Mesendoderm (in vitro differentiated cells): ENCODE measurements at regions not wholly inside any gene's neighbourhood (a gene's known extent, or its start where the extent isn't known, plus 50 kb on each side); places are given as distances from the start of the nearest gene placed in this dataset.

Experiments
- DNase-seq: peaks from one replicate; pipeline ENCODE4 v3.0.0; 2013
- H2AK5ac ChIP-seq: 2 replicates; pipeline ENCODE4 v1.6.1; 2013; ENCODE audit warnings: low read length, inconsistent platforms
- H2BK120ac ChIP-seq: 2 replicates; pipeline ENCODE4 v1.6.1; 2013; ENCODE audit warnings: low read depth, mild to moderate bottlenecking, low read length, moderate library complexity, mixed read lengths
- H2BK15ac ChIP-seq: replicated peaks from 2 replicates; pipeline ENCODE4 v1.6.1; 2013; ENCODE audit warnings: low read depth, mild to moderate bottlenecking, moderate library complexity
- H2BK5ac ChIP-seq: 2 replicates; pipeline ENCODE4 v1.6.1; 2013; ENCODE audit warnings: low read length, inconsistent platforms
- H3K18ac ChIP-seq: 2 replicates; pipeline ENCODE4 v1.6.1; 2013; ENCODE audit warnings: mild to moderate bottlenecking, low read length, mixed read lengths
- H3K23ac ChIP-seq: one replicate; pipeline ENCODE4 v1.6.1; 2013; ENCODE audit warnings: low read length
- H3K27ac ChIP-seq: 2 replicates; pipeline ENCODE4 v1.5.1; 2013; ENCODE audit warnings: low read depth, mild to moderate bottlenecking, inconsistent platforms, low read length, moderate library complexity
- H3K27me3 ChIP-seq: 2 replicates; pipeline ENCODE4 v1.6.1; 2013; ENCODE audit warnings: low read length, control low read depth, mild to moderate bottlenecking, inconsistent platforms; ENCODE audit not compliant: insufficient read depth, poor library complexity
- H3K36me3 ChIP-seq: 2 replicates; pipeline ENCODE4 v1.6.1; 2013; ENCODE audit warnings: low read length, inconsistent platforms; ENCODE audit not compliant: control insufficient read depth, insufficient read depth
- H3K4ac ChIP-seq: one replicate; pipeline ENCODE4 v1.6.1; 2013; ENCODE audit warnings: low read depth, mild to moderate bottlenecking, low read length, moderate library complexity
- H3K4me1 ChIP-seq: 2 replicates; pipeline ENCODE4 v1.6.1; 2013; ENCODE audit warnings: low read depth, low read length, inconsistent platforms; ENCODE audit not compliant: control insufficient read depth
- H3K4me2 ChIP-seq: 2 replicates; pipeline ENCODE4 v1.6.1; 2013; ENCODE audit warnings: low read length
- H3K4me3 ChIP-seq: 2 replicates; pipeline ENCODE4 v1.5.1; 2013; ENCODE audit warnings: mild to moderate bottlenecking, low read length
- H3K56ac ChIP-seq: one replicate; pipeline ENCODE4 v1.6.1; 2013; ENCODE audit warnings: low read length
- H3K79me1 ChIP-seq: 2 replicates; pipeline ENCODE4 v1.6.1; 2013; ENCODE audit warnings: low read length, inconsistent platforms
- H3K79me2 ChIP-seq: 2 replicates; pipeline ENCODE4 v1.6.1; 2013; ENCODE audit warnings: mild to moderate bottlenecking, low read length; ENCODE audit not compliant: control insufficient read depth, insufficient read depth
- H3K9ac ChIP-seq: 2 replicates; pipeline ENCODE4 v1.6.1; 2013; ENCODE audit warnings: low read length, inconsistent platforms
- H4K5ac ChIP-seq: one replicate; pipeline ENCODE4 v1.6.1; 2013; ENCODE audit warnings: low read length
- H4K8ac ChIP-seq: one replicate; pipeline ENCODE4 v1.6.1; 2013; ENCODE audit warnings: low read depth, mild to moderate bottlenecking, control low read depth, low read length, moderate library complexity
- WGBS: extraction: QIAGEN DNeasy Blood & Tissue Kit; methylation state at CpG from one replicate; pipeline ENCODE4 v1.1.7; 2013; ENCODE audit warnings: low lambda C conversion rate, missing lambda C conversion rate; ENCODE audit not compliant: insufficient coverage; ENCODE audit errors: extremely low coverage; 5-methylcytosine and 5-hydroxymethylcytosine counted together

GRCh38 chr5:30809933-30810332 is 383.6 kb upstream of the CDH6 start:
- Histone ChIP-seq H3K56ac (no peak overlapping the region), H3K23ac (no peak overlapping the region), H3K4me1 (no peaks in the 10 kb centered on the region), H3K4me3 (no peak overlapping the region), H2BK5ac (no peak overlapping the region), H3K79me1 (no peaks in the 10 kb centered on the region), H2BK15ac (no peak overlapping the region), H4K5ac (no peak overlapping the region), H4K8ac (no peak overlapping the region), H3K79me2 (no peaks in the 10 kb centered on the region), H3K36me3 (no peaks in the 10 kb centered on the region), H3K27ac (no peak overlapping the region), H3K9ac (no peak overlapping the region), H3K27me3 (no peaks in the 10 kb centered on the region), H3K4ac (no peak overlapping the region), H3K4me2 (no peak overlapping the region), H2AK5ac (no peak overlapping the region), H3K18ac (no peak overlapping the region), H2BK120ac (no peak overlapping the region)
- WGBS, result no CpG with 5 or more reads among the region's 1 CpG
- DNase-seq, result no peak

GRCh38 chr5:30808996-30809395 is 384.5 kb upstream of the CDH6 start:
- no peak overlapping the region for H2BK5ac ChIP-seq
- no peaks in the 10 kb centered on the region for H3K4me1 ChIP-seq
- no peaks in the 10 kb centered on the region for H3K36me3 ChIP-seq
- WGBS, result no CpG with 5 or more reads among the region's 2 CpGs
- H2AK5ac ChIP-seq, result no peak overlapping the region
- H2BK15ac ChIP-seq, result no peak overlapping the region
- H4K5ac ChIP-seq, result no peak overlapping the region
- H3K18ac ChIP-seq, result no peak overlapping the region
- H3K4me2 ChIP-seq, result no peak overlapping the region
- peak; percentile 22 for DNase-seq
- H3K27ac ChIP-seq, result no peak overlapping the region
- no peaks in the 10 kb centered on the region for H3K27me3 ChIP-seq
- no peak overlapping the region for H3K9ac ChIP-seq
- H4K8ac ChIP-seq, result no peak overlapping the region
- H3K23ac ChIP-seq, result no peak overlapping the region
- no peak overlapping the region for H3K56ac ChIP-seq
- no peaks in the 10 kb centered on the region for H3K79me2 ChIP-seq
- H3K4ac ChIP-seq, result no peak overlapping the region
- no peak overlapping the region for H2BK120ac ChIP-seq
- H3K79me1 ChIP-seq, result no peaks in the 10 kb centered on the region
- no peak overlapping the region for H3K4me3 ChIP-seq

- H3K56ac ChIP-seq, result no peak overlapping the region
- peak; percentile 41 for DNase-seq
- WGBS, result no CpG with 5 or more reads among the region's 7 CpGs
- H3K79me1 ChIP-seq, result no peaks in the 10 kb centered on the region
- no peaks in the 10 kb centered on the region for H3K27me3 ChIP-seq
- no peak overlapping the region for H4K5ac ChIP-seq
- no peak overlapping the region for H2BK15ac ChIP-seq
- no peak overlapping the region for H3K4me3 ChIP-seq
- H2BK120ac ChIP-seq, result no peak overlapping the region
- no peak overlapping the region for H3K18ac ChIP-seq
- H3K4ac ChIP-seq, result no peak overlapping the region
- no peaks in the 10 kb centered on the region for H3K36me3 ChIP-seq
- H3K4me1 ChIP-seq, result no peaks in the 10 kb centered on the region
- H3K27ac ChIP-seq, result no peak overlapping the region
- no peak overlapping the region for H4K8ac ChIP-seq
- H2BK5ac ChIP-seq, result no peak overlapping the region
- no peak overlapping the region for H3K9ac ChIP-seq
- no peak overlapping the region for H3K23ac ChIP-seq
- H3K79me2 ChIP-seq, result no peaks in the 10 kb centered on the region
- H3K4me2 ChIP-seq, result no peak overlapping the region
- H2AK5ac ChIP-seq, result no peak overlapping the region
Measured at GRCh38 chr5:30804739-30805505, 388.6 kb upstream of the CDH6 start.

- Histone ChIP-seq H3K79me1 (no peaks in the 10 kb centered on the region), H3K79me2 (no peaks in the 10 kb centered on the region), H2BK15ac (no peak overlapping the region), H3K4me2 (no peak overlapping the region), H3K27ac (no peak overlapping the region), H4K5ac (no peak overlapping the region), H3K18ac (no peak overlapping the region), H3K4ac (no peak overlapping the region), H2BK5ac (no peak overlapping the region), H3K4me1 (no peaks in the 10 kb centered on the region), H3K23ac (no peak overlapping the region), H3K56ac (no peak overlapping the region), H3K9ac (no peak overlapping the region), H4K8ac (no peak overlapping the region), H3K27me3 (no peaks in the 10 kb centered on the region), H2AK5ac (no peak overlapping the region), H2BK120ac (no peak overlapping the region), H3K36me3 (no peaks in the 10 kb centered on the region), H3K4me3 (no peak overlapping the region)
- DNase-seq, result no peak
- no CpG with 5 or more reads among the region's 5 CpGs for WGBS
Measured at GRCh38 chr5:30802961-30803705, 390.4 kb upstream of the CDH6 start.

GRCh38 chr5:30781643-30782042 is 411.8 kb upstream of the CDH6 start:
- Histone ChIP-seq H3K27me3 (no peaks in the 10 kb centered on the region), H2AK5ac (no peak overlapping the region), H3K79me1 (no peaks in the 10 kb centered on the region), H4K8ac (no peak overlapping the region), H3K4ac (no peak overlapping the region), H3K23ac (peak overlapping the region; percentile 45), H2BK120ac (no peak overlapping the region), H3K79me2 (no peaks in the 10 kb centered on the region), H4K5ac (no peak overlapping the region), H3K36me3 (no peaks in the 10 kb centered on the region), H3K4me2 (no peak overlapping the region), H3K4me3 (no peak overlapping the region), H3K9ac (no peak overlapping the region), H3K4me1 (no peaks in the 10 kb centered on the region), H3K18ac (no peak overlapping the region), H3K27ac (no peak overlapping the region), H2BK5ac (no peak overlapping the region), H2BK15ac (no peak overlapping the region), H3K56ac (no peak overlapping the region)
- WGBS, result no CpG with 5 or more reads among the region's 2 CpGs
- DNase-seq, result peak; percentile 6
